K562 (cell line): ENCODE measurements at regions not wholly inside any gene's neighbourhood (a gene's known extent, or its start where the extent isn't known, plus 50 kb on each side); places are given as distances from the start of the nearest gene placed in this dataset.

ENCODE experiments used
- ATAC-seq: fragments of 200-7000 bp; cut with Tn5 transposase; 3 replicates; pipeline ENCODE4 v1.9.1; 2020; ENCODE audit warnings: moderate library complexity
- BruUV-seq: library from RNA; stranded (reverse); fragments of 400-500 nt; replicated peaks from 2 replicates; lab custom pipeline; 2021; lab: Mats Ljungman, UMichigan
- CTCF ChIA-PET: fragments of 300-600 bp; formaldehyde crosslinking; extraction: SDS; loops from one replicate; lab custom pipeline; 2021; ENCODE audit warnings: low intra/inter-chr PET ratio; lab: Yijun Ruan, JAX
- POLR2A ChIA-PET: fragments of 300-600, 350-650 bp; sonication (Branson Sonifier 250); formaldehyde crosslinking; extraction: SDS; loops from one replicate; lab custom pipeline; 2021; ENCODE audit warnings: antibody characterized with exemption, inconsistent platforms; lab: Yijun Ruan, JAX
- DNase-seq, 4 experiments: peaks; one replicate each; pipeline versions ENCODE4 v3.0.0 to v3.0.0-alpha.2; 2011 to 2018; ENCODE audit warnings: low spot score in 3 of 4, mixed read lengths in 3 of 4; ENCODE audit errors: extremely low read depth in 1 of 4
- FAIRE-seq: peaks from 2 replicates; lab custom pipeline; 2011; peaks lifted over from hg19 to GRCh38; lab: Jason Lieb, UNC
- H2AFZ ChIP-seq: 2 replicates; pipeline ENCODE4 v1.6.0; 2011; ENCODE audit warnings: low read depth, low read length, control low read depth, inconsistent platforms
- H3K27ac ChIP-seq: fragments of 200-600 bp; 3 replicates; pipeline ENCODE4 v1.8.0; 2011; ENCODE audit warnings: low read depth, mild to moderate bottlenecking, control low read depth, inconsistent platforms, low read length, moderate library complexity, mixed read lengths; ENCODE audit errors: extremely low read depth
- H3K27me3 ChIP-seq, 2 experiments: fragments of 300-600 bp in 1 of 2; 2 replicates in 1 of 2; 3 replicates in 1 of 2; pipeline versions ENCODE4 v1.6.0 to v1.8.0; 2011; ENCODE audit warnings: inconsistent platforms in 2 of 2, low read length in 2 of 2, mild to moderate bottlenecking in 1 of 2, mixed read lengths in 1 of 2, moderate library complexity in 1 of 2; ENCODE audit not compliant: control insufficient read depth in 2 of 2, insufficient read depth in 2 of 2
- H3K36me3 ChIP-seq: fragments of 300-600 bp; 3 replicates; pipeline ENCODE4 v1.8.0; 2011; ENCODE audit warnings: mild to moderate bottlenecking, low read length, inconsistent platforms; ENCODE audit not compliant: control insufficient read depth, insufficient read depth
- H3K4me1 ChIP-seq, 2 experiments: fragments of 200-600 bp in 1 of 2; replicated peaks in 1 of 2; 2 replicates in 1 of 2; 3 replicates in 1 of 2; pipeline versions ENCODE4 v1.5.1 to v1.8.0; 2011; ENCODE audit warnings: inconsistent platforms in 2 of 2, low read length in 2 of 2, mild to moderate bottlenecking in 1 of 2, mixed read lengths in 1 of 2, moderate library complexity in 1 of 2; ENCODE audit not compliant: control insufficient read depth in 2 of 2, insufficient read depth in 2 of 2
- H3K4me2 ChIP-seq: 2 replicates; pipeline ENCODE4 v1.6.1; 2011; ENCODE audit warnings: low read length, control low read depth, inconsistent platforms, mixed read lengths; ENCODE audit not compliant: insufficient read depth
- H3K4me3 ChIP-seq: fragments of 200-600 bp; sonication (generic), shearing (Covaris generic); 2 replicates; pipeline ENCODE4 v1.5.1; 2016; ENCODE audit warnings: control low read depth, inconsistent platforms
- H3K79me2 ChIP-seq: fragments of 200-600 bp; 3 replicates; pipeline ENCODE4 v1.8.0; 2011; ENCODE audit warnings: low read length, inconsistent platforms; ENCODE audit not compliant: control insufficient read depth, insufficient read depth
- H3K9ac ChIP-seq, 2 experiments: 2 replicates each; pipeline versions ENCODE4 v1.6.0 to v1.6.1; 2011; ENCODE audit warnings: low read depth in 2 of 2, low read length in 2 of 2, control low read depth in 1 of 2, inconsistent platforms in 1 of 2, mild to moderate bottlenecking in 1 of 2, mixed read lengths in 1 of 2; ENCODE audit not compliant: insufficient read depth in 1 of 2
- H3K9me1 ChIP-seq: one replicate; pipeline ENCODE4 v1.6.0; 2011; ENCODE audit warnings: inconsistent platforms, mild to moderate bottlenecking, low read length, moderate library complexity; ENCODE audit not compliant: control insufficient read depth, insufficient read depth
- H3K9me3 ChIP-seq: replicated peaks from 2 replicates; pipeline ENCODE4 v1.5.1; 2011; ENCODE audit warnings: low read depth, low read length, inconsistent platforms; ENCODE audit not compliant: control insufficient read depth, insufficient read depth
- H4K20me1 ChIP-seq: replicated peaks from 2 replicates; pipeline ENCODE4 v1.6.1; 2011; ENCODE audit warnings: low read length, inconsistent platforms, mixed read lengths; ENCODE audit not compliant: control insufficient read depth, insufficient read depth
- ATF4 ChIP-seq: fragments of 450-650 bp; formaldehyde crosslinking; IDR thresholded peaks from 2 replicates; pipeline ENCODE4 v1.4.0; 2022; ENCODE audit warnings: mild to moderate bottlenecking, moderate library complexity
- BRCA1 ChIP-seq, 2 experiments: fragments of 450-650 bp in 1 of 2; sonication (generic) in 1 of 2; formaldehyde crosslinking in 1 of 2; IDR thresholded peaks; 2 replicates each; pipeline versions ENCODE4 v1.5.0 to v1.6.1; 2017 to 2020; ENCODE audit warnings: mild to moderate bottlenecking in 1 of 2, missing genetic modification reagents in 1 of 2
- CLOCK ChIP-seq: fragments of 250-450 bp; sonication (Bioruptor Pico); IDR thresholded peaks from 2 replicates; pipeline ENCODE4 v1.4.0; 2020; ENCODE audit warnings: mild to moderate bottlenecking, moderate library complexity, borderline replicate concordance
- CSDE1 ChIP-seq, 2 experiments: fragments of 450-650 bp; IDR thresholded peaks; 2 replicates each; pipeline ENCODE4 v1.6.1; 2016; ENCODE audit warnings: mild to moderate bottlenecking in 1 of 2
- DACH1 ChIP-seq: fragments of 450-650 bp; IDR thresholded peaks from 2 replicates; pipeline ENCODE4 v1.6.1; 2018; ENCODE audit not compliant: partially characterized antibody
- GTF3C2 ChIP-seq: IDR thresholded peaks from 3 replicates; pipeline ENCODE4 v1.6.1; 2011; ENCODE audit warnings: borderline replicate concordance, mild to moderate bottlenecking, moderate library complexity; ENCODE audit not compliant: insufficient read length; ENCODE audit errors: extremely low read depth
- HMBOX1 ChIP-seq: sonication (generic); IDR thresholded peaks from 2 replicates; pipeline ENCODE4 v1.6.1; 2016
- NCOA4 ChIP-seq: fragments of 450-650 bp; IDR thresholded peaks from 2 replicates; pipeline ENCODE4 v1.6.1; 2018; ENCODE audit warnings: mild to moderate bottlenecking; ENCODE audit not compliant: partially characterized antibody
- RNF2 ChIP-seq: sonication (generic); IDR thresholded peaks from 2 replicates; pipeline ENCODE4 v1.6.1; 2016
- THRB ChIP-seq: fragments of 450-650 bp; formaldehyde crosslinking; conservative IDR thresholded peaks from 2 replicates; pipeline ENCODE4 v1.4.0; 2022; ENCODE audit warnings: mild to moderate bottlenecking, missing genetic modification characterization
- ZNF133 ChIP-seq: fragments of 250-450 bp; sonication (Bioruptor Pico); IDR thresholded peaks from 2 replicates; pipeline ENCODE4 v1.4.0; 2020; ENCODE audit warnings: mild to moderate bottlenecking
- ZSCAN29 ChIP-seq: fragments of 450-650 bp; IDR thresholded peaks from 2 replicates; pipeline ENCODE4 v1.6.1; 2017
- WGBS: fragments of 100-300 bp; shearing (Covaris generic); methylation state at CpG from one replicate; pipeline ENCODE4 v1.1.6; 2016; ENCODE audit warnings: low coverage, mixed read lengths; ENCODE audit not compliant: insufficient coverage; ENCODE audit errors: missing lambda C conversion rate; 5-methylcytosine and 5-hydroxymethylcytosine counted together
- in situ Hi-C: fragments of 300-500 bp; cut with MboI; formaldehyde crosslinking; loops from 4 replicates; pipeline ENCODE4 v1.15.0; 2018; ENCODE audit warnings: inconsistent platforms, mixed read lengths
- intact Hi-C: fragments of 100-400 bp; cut with micrococcal nuclease; formaldehyde crosslinking; loops from 2 replicates; pipeline ENCODE4 v1.14.2; 2022

GRCh38 chr3:144364737-144365136, 393.1 kb downstream of the DIPK2A start (continued):
- TF ChIP-seq CLOCK (CRISPR knock-in tag) = no peak
- no peak for TF ChIP-seq CSDE1 (IDR thresholded peaks at IDR 0.05)

- Histone ChIP-seq H4K20me1 (no peaks in the 10 kb centered on the region), H3K27ac (no peak overlapping the region), H3K9me1 (no peaks in the 10 kb centered on the region), H3K4me3 (no peak overlapping the region), H3K4me2 (no peak overlapping the region), H3K79me2 (no peaks in the 10 kb centered on the region), H2AFZ (no peak overlapping the region), H3K36me3 (no peaks in the 10 kb centered on the region), H3K27me3 (no peaks in the 10 kb centered on the region), H3K4me1 (no peaks in the 10 kb centered on the region), H3K9ac (no peak overlapping the region), H3K9me3 (peaks cover 2% of the 10 kb centered on the region; the same call in 1 of the 2 replicates)
- no TSS peak for BruUV-seq
- FAIRE-seq (no peak), ATAC-seq (no peak), DNase-seq (no peak)
- POLR2A ChIA-PET = no interaction called here
- CTCF ChIA-PET = no interaction called here
- WGBS = 0% methylated on average over 2 of the region's 2 CpGs
- intact Hi-C loops (no loop called here), in situ Hi-C loops (no loop called here)
- TF ChIP-seq ZSCAN29 (no peak), HMBOX1 (no peak), ZNF133 (no peak), NCOA4 (no peak), RNF2 (no peak), BRCA1 (IDR thresholded peaks at IDR 0.05) (no peak), BRCA1 (CRISPR knock-in tag; IDR thresholded peaks at IDR 0.05) (no peak), ATF4 (CRISPR knock-in tag) (no peak), GTF3C2 (no peak), DACH1 (no peak), THRB (no peak)
Observed at GRCh38 chr3:144369129-144369879, 397.7 kb downstream of the DIPK2A start.
